ENCODE measurements at regions not wholly inside any gene's neighbourhood (a gene's known extent, or its start where the extent isn't known, plus 50 kb on each side); places are given as distances from the start of the nearest gene placed in this dataset.

DNA sequence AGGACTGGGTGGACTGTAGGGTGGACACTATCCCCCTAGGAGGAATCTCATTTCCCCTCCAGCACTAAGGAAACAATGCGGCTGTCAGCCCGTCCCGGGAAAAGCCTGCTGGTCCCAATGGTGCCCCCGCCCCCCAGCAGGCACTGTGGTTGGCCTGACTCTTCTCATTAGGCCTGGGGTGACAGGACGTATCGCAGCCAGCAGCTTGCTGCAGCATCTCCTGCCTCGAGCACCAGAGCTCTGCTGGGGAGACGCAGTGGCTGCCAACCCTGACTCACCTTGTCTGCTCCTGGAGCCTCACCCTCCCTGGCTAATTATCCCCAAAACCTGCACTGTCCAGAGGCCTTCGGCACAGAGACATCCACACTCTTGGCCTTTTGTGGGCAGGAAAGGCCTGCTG, 115.1 kb upstream of the GJB5 start:
- TF ChIP-seq, protein P1, sequence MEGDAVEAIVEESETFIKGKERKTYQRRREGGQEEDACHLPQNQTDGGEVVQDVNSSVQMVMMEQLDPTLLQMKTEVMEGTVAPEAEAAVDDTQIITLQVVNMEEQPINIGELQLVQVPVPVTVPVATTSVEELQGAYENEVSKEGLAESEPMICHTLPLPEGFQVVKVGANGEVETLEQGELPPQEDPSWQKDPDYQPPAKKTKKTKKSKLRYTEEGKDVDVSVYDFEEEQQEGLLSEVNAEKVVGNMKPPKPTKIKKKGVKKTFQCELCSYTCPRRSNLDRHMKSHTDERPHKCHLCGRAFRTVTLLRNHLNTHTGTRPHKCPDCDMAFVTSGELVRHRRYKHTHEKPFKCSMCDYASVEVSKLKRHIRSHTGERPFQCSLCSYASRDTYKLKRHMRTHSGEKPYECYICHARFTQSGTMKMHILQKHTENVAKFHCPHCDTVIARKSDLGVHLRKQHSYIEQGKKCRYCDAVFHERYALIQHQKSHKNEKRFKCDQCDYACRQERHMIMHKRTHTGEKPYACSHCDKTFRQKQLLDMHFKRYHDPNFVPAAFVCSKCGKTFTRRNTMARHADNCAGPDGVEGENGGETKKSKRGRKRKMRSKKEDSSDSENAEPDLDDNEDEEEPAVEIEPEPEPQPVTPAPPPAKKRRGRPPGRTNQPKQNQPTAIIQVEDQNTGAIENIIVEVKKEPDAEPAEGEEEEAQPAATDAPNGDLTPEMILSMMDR (IDR thresholded peaks at IDR 0.05; ENCODE audit: unreplicated experiment), result no peak
- Mint-ChIP-seq H3K27ac (no peak overlapping the region), H3K4me3 (ENCODE audit: low read depth) (no peak overlapping the region), H3K36me3 (ENCODE audit: insufficient read depth) (no peaks in the 10 kb centered on the region), H3K27me3 (peaks cover 62% of the 10 kb centered on the region), H3K4me1 (ENCODE audit: low read depth) (no peaks in the 10 kb centered on the region), H3K9me3 (ENCODE audit: low read depth) (no peaks in the 10 kb centered on the region)
- no peak for DNase-seq (ENCODE audit: low spot score, unreplicated experiment)

DNA sequence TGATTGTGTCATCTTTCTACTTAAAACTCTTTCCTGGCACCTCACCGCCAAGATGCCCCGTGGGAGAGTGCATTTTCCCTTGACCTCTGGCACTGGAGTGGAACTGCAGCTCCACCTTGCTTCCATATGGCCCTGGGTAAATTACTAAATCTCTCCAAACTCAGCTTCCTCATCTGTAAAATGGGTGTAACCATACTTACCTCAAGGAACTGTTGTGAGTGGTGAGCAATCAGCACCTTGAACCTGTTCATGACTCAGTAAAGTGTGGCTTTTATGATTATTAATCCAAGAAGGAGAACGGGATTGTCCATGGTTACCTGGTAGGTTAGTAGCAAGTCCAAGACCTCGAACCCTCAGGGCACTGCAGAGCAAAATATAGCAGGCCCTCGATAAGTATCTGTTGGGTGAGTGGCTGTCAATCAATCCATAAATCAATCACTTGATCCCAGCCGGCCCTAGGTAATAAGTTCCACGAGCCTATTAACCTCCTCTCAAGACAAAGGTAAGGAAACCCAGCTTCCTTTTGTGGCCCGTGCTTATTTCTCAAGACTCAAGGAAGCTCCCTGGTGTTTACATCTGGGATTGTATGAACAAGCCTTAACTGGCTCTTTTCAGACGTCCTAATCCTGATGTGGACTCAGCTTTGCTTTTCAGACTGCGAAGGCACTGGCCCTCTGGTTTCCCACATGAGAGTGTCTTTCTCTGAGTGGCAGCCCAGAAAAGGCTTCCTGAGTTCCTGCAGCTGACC, 114.0 kb upstream of the GJB5 start:
- Mint-ChIP-seq H3K36me3 (ENCODE audit: insufficient read depth) (no peaks in the 10 kb centered on the region), H3K4me1 (ENCODE audit: low read depth) (peaks cover 4% of the 10 kb centered on the region), H3K27ac (peak overlapping the region; percentile 7), H3K9me3 (ENCODE audit: low read depth) (no peaks in the 10 kb centered on the region), H3K27me3 (peaks cover 65% of the 10 kb centered on the region), H3K4me3 (ENCODE audit: low read depth) (no peak overlapping the region)
- TF ChIP-seq, protein P1 (IDR thresholded peaks at IDR 0.05; ENCODE audit: unreplicated experiment), result no peak
- DNase-seq (ENCODE audit: low spot score, unreplicated experiment), result no peak

DNA sequence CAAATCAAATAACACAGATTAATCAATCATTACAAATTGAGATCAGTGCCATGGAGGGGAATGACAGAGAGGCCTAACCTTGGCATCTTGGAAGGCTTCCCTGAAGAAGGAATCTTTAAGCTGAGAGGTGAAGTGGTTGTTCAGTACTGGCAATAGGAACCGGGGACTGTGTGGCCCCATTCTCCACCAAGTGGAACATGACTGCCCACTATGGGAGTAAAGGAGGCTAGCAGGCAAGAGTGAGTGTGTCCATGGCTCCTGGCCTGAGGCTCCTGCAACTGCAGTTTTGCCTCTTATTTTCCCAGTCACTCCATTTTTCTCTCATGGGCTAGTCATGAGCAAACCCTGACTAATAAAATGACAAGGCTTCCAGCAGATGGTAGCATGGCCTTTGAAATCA, 112.2 kb upstream of the GJB5 start:
- Mint-ChIP-seq H3K4me3 (ENCODE audit: low read depth) (no peak overlapping the region), H3K9me3 (ENCODE audit: low read depth) (no peaks in the 10 kb centered on the region), H3K4me1 (ENCODE audit: low read depth) (peaks cover 4% of the 10 kb centered on the region), H3K36me3 (ENCODE audit: insufficient read depth) (no peaks in the 10 kb centered on the region), H3K27ac (no peak overlapping the region), H3K27me3 (peaks cover 67% of the 10 kb centered on the region)
- no peak for DNase-seq (ENCODE audit: low spot score, unreplicated experiment)
- TF ChIP-seq, protein P1 (IDR thresholded peaks at IDR 0.05; ENCODE audit: unreplicated experiment), result peak; percentile 17

DNA sequence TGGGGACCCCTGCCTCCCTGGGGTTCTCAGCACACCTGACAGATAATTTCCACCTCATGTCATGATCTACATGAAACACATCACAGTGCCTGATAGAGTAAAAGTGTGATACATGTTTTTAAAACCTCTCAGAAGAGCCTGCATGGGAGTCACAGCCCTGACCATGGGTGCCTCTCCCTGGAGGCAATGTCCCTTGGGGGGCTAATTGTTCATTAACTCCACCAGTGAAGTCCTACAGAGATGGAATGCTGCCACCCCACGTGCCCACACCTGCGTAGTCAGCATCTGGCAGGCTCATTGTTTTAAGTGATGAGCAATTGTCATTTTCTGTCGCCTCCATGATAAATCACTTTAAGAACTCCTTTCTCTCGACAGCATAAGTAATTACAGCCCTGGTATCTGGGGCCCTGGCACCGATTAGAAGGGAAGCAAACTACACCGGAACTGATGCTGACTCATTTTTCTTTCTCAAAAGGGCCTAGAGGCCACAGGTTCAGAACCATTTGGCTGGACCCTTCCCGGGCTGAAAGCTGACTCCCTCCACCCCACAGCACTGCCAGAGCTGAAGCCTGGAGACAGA, 109.6 kb upstream of the GJB5 start:
- H3K4me1 Mint-ChIP-seq (ENCODE audit: low read depth), result peaks cover 4% of the 10 kb centered on the region
- TF ChIP-seq, protein P1 (IDR thresholded peaks at IDR 0.05; ENCODE audit: unreplicated experiment), result no peak
- no peaks in the 10 kb centered on the region for H3K9me3 Mint-ChIP-seq (ENCODE audit: low read depth)
- no peak for DNase-seq (ENCODE audit: low spot score, unreplicated experiment)
- no peak overlapping the region for H3K4me3 Mint-ChIP-seq (ENCODE audit: low read depth)
- peaks cover 74% of the 10 kb centered on the region for H3K27me3 Mint-ChIP-seq
- no peak overlapping the region for H3K27ac Mint-ChIP-seq
- no peaks in the 10 kb centered on the region for H3K36me3 Mint-ChIP-seq (ENCODE audit: insufficient read depth)

DNA sequence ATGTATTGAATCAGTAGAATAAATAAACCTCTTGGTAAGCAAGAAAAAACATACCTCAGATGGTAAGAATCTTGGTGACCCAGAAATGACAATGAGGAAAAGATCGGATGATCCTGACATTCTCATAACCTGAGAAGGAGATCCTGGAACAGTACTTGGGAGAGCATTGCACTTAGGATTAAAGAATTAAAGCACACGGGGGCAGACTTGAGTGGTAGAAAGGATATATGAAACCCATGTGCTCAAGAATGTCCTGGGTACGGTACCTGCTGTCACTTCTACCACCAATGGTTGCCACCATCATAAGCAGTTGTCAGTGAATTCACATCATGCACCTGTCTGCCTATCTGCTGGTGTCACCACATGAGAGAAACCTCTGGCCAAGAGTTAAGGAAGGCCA, 108.9 kb upstream of the GJB5 start:
- DNase-seq (ENCODE audit: low spot score, unreplicated experiment), result no peak
- Mint-ChIP-seq H3K4me3 (ENCODE audit: low read depth) (no peak overlapping the region), H3K36me3 (ENCODE audit: insufficient read depth) (no peaks in the 10 kb centered on the region), H3K27me3 (peaks cover 73% of the 10 kb centered on the region), H3K9me3 (ENCODE audit: low read depth) (no peaks in the 10 kb centered on the region), H3K27ac (no peak overlapping the region), H3K4me1 (ENCODE audit: low read depth) (peaks cover 4% of the 10 kb centered on the region)
- TF ChIP-seq, protein P1 (IDR thresholded peaks at IDR 0.05; ENCODE audit: unreplicated experiment), result no peak
